ENCODE measurements at regions not wholly inside any gene's neighbourhood (a gene's known extent, or its start where the extent isn't known, plus 50 kb on each side); places are given as distances from the start of the nearest gene placed in this dataset.

GRCh38 chr9:73474625-73475024 is 323.0 kb downstream of the ANXA1 start:
- TF ChIP-seq, protein P1, sequence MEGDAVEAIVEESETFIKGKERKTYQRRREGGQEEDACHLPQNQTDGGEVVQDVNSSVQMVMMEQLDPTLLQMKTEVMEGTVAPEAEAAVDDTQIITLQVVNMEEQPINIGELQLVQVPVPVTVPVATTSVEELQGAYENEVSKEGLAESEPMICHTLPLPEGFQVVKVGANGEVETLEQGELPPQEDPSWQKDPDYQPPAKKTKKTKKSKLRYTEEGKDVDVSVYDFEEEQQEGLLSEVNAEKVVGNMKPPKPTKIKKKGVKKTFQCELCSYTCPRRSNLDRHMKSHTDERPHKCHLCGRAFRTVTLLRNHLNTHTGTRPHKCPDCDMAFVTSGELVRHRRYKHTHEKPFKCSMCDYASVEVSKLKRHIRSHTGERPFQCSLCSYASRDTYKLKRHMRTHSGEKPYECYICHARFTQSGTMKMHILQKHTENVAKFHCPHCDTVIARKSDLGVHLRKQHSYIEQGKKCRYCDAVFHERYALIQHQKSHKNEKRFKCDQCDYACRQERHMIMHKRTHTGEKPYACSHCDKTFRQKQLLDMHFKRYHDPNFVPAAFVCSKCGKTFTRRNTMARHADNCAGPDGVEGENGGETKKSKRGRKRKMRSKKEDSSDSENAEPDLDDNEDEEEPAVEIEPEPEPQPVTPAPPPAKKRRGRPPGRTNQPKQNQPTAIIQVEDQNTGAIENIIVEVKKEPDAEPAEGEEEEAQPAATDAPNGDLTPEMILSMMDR (IDR thresholded peaks at IDR 0.05; ENCODE audit: borderline replicate concordance, extremely low read depth, low read length, poor library complexity, severe bottlenecking): no peak
- TF ChIP-seq EZH2 (IDR thresholded peaks at IDR 0.05; ENCODE audit: borderline replicate concordance, low read depth, low read length, severe bottlenecking): no peak
